AG08395 (cell line): ENCODE measurements at regions not wholly inside any gene's neighbourhood (a gene's known extent, or its start where the extent isn't known, plus 50 kb on each side); places are given as distances from the start of the nearest gene placed in this dataset.
"Not testable (repeated sequence)": the region's sequence is repeated elsewhere in the genome, so short reads cannot be mapped to it uniquely, and the experiment has no call there.

ENCODE experiments used
- DNase-seq: peaks from one replicate; pipeline ENCODE4 v3.0.0; 2012; ENCODE audit warnings: mixed read lengths, low spot score

DNA sequence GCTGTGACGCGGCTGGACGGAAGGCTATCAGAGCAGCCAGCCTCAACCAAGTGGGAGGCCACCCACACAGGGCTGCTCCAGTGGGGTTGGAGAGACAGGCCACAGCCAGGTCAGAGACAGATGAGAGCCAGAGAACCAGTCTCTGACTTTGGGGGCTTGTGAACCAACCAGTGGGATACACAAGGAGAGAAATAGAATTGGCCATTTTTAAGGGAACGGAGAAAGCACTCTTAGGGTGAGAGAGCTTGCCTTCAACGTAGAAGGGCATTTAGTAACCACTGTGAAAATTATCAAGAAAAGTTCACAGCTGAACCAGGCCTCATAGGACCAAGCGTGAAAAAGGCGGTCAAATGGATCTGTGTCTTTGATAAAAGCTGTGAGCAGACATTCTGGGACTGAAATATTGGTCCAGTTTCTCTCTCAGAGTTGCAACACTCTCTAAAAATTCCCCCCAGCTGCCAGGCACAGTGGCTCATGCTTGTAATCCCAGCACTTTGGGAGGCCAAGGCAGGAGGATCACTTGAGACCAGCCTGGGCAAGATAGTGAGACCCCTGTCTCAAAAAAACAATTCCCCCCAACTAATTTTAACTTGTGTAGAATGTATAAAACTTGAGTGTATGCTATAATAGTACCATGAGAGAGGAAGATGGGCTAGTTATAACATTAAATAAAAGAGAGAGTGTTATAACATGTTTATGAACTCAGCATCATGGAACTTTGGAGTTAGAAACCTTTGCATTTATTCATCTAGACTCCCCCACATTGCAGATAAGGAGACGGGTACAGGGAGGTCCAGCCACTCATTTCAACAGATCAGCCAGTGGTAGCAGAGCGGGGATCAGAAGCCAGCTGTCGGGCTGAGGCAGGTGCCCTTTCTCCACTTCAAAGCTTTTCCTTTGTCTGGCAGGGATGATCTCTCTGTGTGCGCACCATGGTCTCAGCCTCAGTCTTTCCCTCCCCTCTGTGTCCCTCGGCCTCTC is 132.2 kb downstream of the NPIPB11 start:
- not testable (repeated sequence) for DNase-seq

DNA sequence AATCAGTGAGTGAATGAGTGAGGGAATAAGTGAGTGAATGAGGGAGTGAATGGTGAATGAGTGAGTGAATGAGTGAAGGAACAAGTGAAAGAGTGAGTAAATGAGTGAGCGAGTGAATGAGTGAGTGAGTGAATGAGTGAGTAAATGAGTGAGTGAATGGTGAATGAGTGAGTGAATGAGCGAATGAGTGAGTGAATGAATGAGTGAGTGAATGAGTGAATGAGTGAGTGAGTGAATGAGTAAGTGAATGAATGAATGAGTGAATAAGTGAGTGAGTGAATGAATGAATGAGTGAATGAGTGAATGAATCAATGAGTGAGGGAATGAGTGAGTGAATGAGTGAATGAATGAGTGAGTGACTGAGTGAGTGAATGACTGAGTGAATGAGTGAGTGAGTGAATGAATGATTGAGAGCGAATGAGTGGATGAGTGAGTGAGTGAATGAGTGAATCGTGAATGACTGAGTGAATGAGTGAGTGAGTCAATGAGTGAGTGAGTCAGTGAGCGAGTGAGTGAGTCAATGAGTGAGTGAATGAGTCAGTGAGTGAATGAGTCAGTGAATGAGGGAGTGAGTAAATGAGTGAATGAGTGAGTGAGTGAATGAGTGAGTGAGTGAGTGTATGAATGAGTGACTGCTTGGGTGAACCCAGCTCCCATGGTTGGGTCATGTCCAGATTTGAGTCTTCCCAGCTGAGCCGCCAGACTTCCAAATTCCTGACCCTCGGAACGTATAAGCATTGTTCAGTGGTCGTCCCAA is 133.0 kb downstream of the NPIPB11 start:
- DNase-seq: not testable (repeated sequence)

DNA sequence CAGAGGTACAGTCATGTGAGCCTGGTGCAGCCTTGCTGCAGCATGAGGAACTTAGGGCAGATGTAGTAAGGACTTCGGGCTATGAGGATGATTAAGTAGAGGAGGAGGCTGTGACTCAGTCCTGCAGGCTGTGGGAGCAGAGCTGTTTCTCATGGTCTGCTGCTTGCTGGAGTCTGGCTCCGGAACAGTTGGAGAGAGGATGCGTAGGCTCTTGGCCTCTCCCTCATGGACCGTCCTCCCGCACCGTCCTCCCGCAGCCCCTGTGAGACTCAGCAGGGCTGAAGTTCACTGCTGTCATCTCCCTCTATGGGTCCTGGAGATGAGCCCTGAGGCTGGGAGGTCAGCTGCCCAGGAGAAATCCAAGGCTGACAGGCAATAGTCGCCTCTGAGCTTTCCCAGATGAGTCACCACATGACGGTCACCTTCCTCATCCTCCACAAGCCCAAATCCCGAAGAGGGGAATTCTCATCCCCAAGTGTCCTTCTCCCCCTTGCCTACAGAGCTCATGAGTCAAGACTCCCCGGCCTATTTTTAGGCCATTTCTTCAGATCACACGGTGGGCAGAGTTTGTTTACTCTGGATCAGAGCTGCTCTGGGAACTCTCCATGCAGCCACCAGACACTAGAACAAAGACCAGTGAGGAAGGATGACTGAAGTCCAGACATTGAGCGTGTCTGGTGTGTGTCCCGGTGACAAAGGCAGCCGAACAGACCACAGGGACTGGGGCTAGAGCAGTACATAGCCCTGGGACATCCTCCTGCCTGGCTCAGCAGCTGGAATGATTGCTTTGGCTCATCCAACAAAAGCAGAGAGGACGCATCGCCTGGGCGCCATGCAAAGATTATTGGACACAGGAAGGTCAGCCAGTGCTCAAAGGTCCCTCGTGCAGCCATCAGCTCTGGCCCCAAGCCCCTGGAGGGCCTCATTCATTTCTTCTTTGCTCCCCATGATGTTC is 134.5 kb downstream of the NPIPB11 start:
- peak; percentile 33 for DNase-seq

DNA sequence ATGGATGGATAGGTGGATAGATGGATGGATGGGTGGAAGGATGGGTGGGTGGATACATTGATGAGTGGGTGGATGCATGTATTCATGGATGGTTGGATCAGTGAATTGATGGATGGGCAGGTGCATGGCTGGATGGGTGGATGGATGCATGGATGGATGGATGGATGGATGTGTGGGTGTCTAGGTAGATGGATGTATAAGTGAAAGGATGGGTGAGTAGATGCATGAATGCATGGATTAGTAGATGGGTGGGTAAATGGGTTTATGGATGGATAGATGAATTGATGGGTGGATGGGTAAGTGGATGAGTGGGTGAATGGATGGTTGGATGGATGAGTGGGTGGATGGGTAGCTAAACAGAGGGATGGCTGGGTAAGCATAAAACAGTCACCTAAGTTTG is 135.6 kb downstream of the NPIPB11 start:
- not testable (repeated sequence) for DNase-seq

DNA sequence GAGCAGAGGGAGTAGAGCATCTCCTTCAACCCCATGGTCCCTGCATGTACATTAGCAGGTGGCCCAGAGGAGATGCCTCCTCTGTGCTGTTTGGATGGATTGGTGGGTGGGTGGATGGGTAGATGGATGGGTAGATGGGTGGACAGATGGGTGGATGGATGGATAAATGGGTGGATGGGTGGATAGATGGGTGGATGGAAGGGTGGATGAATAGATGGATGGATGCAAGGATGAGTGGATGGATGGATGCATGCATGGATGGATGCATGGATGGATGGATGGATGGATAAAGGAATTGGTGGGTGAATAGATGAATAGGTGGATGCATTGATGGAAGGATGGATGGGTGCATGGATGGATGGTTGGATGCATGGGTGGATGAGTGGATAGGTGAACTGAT is 136.5 kb downstream of the NPIPB11 start:
- not testable (repeated sequence) for DNase-seq

DNA sequence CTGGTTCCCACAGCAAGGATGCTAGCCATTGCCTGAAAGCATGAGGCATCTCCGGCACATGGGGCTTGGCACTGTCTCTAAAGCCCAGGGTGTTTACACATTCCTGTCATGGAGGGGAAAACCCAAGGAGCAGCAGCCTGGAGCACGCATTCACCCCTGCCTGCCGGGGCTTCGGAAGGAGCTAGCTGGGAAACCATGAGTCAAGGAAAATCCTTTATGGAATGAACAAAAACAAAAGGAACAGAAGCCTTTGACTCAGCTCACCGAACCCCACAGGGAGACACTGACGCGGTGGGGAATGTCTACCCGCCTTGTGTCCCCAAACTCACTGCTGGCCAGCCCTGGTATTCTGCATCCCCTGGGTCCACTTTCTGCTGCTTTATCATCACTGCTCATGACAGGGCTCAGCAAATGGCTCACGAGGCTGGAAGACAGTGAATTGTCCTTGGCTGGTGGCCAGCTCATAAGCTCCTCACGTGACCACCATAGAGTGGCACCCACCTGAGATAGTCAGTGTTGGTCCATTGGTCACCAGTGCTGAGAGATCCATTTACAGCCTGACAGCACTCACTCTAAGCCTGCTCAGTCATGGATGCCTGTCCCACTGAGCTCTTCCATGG is 137.2 kb downstream of the NPIPB11 start:
- DNase-seq: peak; percentile 13

DNA sequence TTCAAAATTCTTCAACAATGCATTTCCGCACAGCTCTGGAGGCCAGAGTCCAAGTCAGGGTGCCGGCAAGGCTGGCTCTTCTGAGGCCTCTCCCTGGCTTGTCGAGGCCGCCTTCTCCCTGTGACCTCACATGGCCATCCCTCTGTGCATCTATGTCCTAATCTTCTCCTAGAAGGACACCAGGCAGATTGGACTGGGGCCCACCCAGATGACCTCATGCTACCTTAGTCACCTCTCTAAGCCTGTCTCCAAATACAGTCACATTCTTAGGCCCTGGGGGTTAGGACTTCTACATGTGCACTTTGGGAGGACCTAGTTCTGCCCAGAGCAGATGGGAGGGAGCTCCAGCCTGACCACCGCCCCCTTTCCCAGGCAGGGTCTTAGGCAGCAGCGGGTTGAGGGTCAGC is 137.7 kb downstream of the NPIPB11 start:
- DNase-seq: not testable (repeated sequence)

DNA sequence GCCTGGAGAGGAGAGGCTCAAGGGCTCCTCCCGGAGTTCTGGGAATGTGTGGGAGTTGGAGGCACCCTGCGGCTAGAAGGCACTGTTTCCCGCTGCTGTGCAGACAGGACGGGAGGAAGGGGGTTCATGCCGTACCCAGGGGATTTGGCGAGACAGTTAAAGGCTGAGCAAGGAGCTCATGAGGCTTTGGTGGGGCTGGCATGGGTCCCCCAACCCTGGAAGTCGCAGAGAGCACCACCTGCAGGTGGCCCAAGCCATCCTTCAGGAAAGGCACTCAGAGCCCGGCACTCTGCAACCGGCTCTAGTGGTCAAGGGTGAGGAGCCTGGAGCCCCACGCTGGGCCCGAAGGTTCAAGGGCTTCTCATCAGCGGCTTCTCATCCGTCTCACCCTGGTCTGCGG is 138.2 kb downstream of the NPIPB11 start:
- not testable (repeated sequence) for DNase-seq

DNA sequence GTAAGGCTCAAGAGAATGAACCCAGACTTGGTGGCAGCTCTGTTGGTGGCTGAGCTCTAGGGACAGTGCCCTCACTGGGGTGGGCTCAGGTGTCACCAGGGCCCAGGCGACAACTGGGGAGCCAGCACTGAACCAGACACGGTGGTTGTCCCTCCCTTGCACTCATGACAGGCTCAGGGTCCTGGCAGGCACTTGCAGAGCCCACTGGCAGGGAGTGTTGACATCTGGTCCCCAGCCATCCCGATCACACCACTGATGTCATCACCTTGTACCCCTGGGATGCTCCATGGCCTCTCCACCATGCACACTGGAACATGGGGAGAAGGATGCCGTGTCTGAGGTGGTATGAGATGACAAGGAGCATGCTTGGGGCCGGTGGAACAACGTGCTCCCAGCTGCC is 138.6 kb downstream of the NPIPB11 start:
- not testable (repeated sequence) for DNase-seq

DNA sequence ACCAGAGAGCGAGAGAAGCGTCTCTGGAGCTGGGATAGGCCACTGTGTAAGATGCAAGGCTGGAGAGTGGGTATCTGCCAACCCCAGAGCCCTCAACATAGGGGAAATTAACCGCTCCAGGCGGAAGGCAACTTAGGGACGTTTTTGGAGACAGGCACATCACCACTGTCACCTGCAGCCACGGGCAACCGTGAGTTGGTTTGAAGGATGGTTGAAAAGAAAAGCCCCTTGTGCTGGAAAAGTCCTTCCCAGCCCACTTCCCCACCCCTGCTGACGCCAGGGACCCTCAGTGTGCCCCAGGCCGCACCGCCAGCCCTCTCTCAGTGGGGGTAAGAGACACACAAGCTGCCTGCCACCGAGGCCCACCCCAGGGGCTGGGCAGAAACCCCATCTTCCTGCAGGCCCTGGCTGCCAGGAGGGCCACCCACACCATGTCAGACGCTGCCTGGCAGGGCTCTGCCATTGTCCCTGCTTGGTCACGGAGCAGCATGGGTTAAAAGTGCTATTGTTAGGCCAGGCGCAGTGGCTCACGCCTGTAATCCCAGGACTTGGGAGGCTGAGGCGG is 139.4 kb downstream of the NPIPB11 start:
- DNase-seq: not testable (repeated sequence)

DNA sequence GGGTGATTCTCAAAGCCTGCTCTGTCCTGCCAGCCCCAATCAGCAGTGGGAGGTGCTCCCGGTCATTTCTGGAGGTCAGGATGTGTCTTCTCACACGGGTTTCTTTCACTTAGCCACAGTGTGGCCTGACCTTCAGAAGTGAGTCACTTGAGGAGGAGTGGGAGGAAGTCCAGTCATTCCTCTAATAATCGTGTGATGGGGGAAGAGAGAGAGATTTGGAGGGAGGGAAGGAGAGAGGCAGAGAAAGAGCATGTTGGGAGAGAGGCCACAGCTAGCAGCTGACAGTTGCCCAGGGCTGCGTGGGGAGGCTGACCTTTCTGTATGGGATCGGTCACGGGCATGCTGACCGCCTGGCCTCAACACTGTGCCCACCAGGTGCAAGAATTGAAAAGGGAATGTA is 139.9 kb downstream of the NPIPB11 start:
- DNase-seq: peak; percentile 7

DNA sequence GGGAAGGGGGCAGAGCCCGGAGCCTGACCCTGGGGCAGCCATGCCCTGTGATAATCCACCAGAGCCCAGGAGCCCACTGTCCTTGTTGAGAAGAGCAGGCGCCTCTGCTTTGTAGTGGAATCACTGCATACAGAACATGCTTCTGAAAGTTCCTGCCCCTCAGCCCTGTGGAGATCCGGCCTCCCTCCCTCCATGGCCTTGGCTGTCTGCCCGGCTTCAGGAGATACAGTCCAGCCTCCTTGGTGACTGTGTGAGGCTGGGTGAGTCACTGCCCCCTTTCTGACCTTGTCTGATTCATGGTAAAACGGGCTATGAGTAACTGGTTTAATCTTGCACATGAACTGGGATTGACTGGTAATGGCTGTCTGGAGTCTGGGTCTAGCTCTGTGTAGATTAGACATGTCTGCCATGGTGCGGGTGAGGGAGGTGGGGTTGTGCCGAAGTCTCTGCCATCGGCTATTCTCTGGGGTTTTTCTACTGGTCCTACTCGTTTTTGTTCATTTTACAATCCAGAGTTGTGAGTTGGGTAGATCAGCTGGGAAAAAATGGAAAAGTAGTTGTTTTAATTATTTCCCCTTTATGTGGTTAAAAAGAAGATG is 141.2 kb downstream of the NPIPB11 start:
- DNase-seq: not testable (repeated sequence)

DNA sequence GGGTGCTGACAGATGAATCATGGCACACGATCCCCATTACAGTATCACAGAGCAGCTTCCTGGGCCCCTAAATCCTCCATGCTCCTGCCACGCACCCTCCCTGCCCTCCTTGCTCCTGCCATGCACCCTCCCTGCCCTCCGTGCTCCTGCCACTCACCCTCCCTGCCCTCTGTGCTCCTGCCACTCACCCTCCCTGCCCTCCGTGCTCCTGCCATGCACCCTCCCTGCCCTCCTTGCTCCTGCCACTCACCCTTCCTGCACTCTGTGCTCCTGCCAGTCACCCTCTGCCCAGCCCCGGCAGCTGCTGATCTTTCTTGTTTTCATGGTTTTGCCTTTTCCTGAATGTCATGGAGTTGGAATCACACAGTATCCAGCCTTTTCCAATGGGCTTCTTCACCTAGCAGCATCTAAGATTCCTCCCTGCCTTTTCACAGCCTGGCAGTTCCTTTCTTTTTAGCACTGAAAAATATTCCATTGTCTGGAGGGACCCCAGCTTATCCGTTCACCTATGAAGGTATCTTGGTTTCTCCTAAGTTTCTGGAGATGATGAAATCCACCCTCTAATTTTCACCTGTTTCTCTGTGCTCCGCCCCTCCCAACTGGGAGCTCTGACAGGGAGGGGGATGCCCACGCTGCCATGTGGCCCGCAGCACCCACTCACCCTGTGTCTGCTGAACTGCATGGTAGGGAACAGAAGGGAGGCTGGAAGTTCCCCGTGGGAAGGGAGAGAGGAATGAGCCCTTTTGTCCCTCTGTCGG is 142.3 kb downstream of the NPIPB11 start:
- DNase-seq: not testable (repeated sequence)

DNA sequence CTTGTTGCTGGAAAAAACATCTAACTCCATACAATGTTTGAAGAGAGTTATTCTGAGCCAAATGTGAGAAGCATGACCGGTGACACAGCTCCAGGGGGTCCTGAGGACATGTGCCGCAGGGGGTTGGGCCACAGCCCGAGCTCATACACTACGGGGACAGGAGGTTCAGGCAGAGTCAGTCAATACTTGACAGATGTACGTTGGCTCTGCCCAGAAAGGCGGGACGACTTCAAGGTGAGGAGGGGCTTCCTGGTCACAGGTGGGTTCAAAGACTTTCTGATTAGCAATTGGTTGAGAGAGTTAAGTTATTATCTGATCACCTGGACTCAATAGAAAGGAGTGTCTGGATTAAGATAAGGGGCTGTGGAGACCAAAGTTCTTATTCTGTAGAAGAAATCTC is 143.8 kb downstream of the NPIPB11 start:
- not testable (repeated sequence) for DNase-seq

DNA sequence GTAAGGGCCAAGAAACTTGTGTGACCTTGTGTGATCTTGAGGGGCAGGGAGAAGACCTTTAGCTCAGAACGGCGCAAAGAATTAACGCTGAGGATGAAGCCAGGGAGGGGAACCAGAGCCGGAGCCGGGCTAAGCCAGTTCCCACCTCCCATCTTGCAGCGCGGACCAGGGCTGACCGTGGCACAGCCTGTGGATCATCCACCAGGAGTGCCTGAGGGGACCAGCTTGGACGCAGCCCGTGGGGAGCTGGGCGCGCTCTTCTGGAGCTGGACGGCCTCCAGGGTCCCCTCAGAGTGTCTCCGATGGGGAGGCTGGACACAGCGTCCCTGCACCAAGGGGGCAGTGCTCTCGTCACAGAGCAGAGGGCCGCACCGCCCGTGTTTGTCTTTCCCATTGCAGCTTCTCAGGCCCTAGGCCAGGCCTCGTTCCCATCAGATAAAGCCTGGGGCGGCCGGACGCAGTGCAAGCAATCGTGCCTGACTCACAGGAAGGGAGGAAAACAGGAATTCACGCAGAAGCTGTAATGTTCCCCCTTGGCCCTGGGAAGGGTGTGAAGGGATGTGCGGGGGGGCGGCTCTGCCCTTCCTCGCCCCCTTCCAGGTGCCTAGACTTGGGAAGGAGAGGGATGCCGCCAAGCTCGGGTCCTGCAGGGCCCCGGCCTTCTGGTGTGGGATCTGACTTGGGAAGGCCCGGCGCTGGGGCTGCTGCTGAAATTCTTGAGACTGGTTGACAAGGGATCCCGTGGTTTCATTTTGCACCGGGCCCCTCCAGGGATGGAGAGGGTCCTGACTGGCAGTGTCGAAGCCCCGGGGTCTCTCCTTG is 144.9 kb downstream of the NPIPB11 start:
- DNase-seq: not testable (repeated sequence)

DNA sequence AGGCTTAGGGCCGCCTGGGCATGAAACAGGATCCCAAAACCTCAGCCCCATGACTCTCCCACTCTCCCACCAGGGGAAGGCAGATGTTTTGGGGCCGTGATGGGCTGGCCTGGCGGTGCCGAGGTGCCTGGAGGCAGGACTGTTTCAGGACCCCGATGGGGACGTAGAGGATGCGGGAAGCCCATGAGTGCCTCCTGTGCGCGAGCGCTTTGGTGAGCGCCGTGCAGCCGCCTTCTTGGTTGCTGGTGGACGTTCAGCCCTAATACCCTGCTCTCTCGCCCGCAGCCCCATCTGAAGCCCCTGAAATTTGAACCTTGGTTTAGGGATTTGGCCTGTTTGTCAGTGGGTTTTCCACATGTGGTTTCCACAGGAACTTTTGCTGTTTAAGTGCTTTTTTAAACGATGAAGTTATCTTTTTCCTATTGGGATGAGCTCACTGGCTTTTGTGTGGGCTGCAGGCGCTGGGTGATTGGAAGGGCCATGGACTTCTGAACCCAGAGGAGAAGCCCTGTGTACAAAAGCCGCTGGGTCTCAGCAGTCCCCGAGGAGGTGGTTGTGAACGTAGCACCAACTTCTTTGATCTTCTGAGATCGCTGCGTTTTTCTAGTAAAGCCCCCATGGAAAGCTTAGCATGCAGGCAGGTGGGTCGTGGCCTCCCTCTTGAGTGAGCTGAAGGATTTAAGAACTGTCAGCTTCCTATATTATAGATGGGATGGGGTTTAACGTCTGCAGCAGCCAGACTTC is 145.7 kb downstream of the NPIPB11 start:
- not testable (repeated sequence) for DNase-seq

DNA sequence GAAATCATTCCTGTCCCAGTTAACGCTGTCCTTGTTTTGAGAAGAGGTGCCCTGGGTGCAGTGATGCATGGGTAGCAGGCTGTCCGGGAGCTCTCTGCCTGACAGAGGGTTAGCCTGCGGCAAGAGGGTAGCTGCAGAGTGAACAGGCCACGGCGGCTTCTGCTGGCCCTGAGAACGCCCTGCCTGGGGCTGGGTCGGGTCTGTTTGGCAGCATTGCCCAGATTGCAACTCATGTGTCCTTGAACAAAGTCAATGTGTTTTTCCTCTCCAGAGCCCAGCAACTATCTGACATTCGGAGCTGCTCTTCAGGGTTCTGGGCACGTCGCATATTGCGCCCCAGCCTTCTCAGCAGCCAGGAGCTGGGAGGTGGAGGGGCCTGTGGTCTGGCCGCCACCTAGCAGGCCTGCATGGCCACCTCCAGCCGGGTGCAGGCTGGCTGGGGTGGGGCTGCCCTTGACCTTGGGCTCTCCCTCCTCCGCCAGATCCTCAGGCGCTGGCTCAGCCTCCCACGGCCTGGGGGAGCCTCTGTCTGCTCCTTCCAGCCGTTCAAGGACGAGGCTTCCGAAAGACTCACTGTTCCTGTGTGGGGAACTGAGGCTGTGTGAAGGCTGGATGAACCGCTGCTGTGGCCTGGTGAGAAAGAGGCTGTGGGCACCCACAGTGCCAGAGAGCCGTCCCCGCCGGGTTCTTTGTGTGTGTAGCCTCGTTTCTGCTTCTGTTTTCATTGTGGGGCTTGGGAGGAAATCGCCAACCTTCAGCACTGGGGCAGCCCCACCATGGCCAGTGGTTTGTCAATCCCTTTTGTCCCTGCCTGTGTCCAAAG is 146.7 kb downstream of the NPIPB11 start:
- not testable (repeated sequence) for DNase-seq
